GM18520 (cell line): ENCODE measurements at regions not wholly inside any gene's neighbourhood (a gene's known extent, or its start where the extent isn't known, plus 50 kb on each side); places are given as distances from the start of the nearest gene placed in this dataset.
"Not testable (repeated sequence)": the region's sequence is repeated elsewhere in the genome, so short reads cannot be mapped to it uniquely, and the experiment has no call there.

Experiments
- ATAC-seq: cut with Tn5 transposase; IDR thresholded peaks from one replicate; pipeline ENCODE4 v1.9.1; 2021; ENCODE audit not compliant: unreplicated experiment

DNA sequence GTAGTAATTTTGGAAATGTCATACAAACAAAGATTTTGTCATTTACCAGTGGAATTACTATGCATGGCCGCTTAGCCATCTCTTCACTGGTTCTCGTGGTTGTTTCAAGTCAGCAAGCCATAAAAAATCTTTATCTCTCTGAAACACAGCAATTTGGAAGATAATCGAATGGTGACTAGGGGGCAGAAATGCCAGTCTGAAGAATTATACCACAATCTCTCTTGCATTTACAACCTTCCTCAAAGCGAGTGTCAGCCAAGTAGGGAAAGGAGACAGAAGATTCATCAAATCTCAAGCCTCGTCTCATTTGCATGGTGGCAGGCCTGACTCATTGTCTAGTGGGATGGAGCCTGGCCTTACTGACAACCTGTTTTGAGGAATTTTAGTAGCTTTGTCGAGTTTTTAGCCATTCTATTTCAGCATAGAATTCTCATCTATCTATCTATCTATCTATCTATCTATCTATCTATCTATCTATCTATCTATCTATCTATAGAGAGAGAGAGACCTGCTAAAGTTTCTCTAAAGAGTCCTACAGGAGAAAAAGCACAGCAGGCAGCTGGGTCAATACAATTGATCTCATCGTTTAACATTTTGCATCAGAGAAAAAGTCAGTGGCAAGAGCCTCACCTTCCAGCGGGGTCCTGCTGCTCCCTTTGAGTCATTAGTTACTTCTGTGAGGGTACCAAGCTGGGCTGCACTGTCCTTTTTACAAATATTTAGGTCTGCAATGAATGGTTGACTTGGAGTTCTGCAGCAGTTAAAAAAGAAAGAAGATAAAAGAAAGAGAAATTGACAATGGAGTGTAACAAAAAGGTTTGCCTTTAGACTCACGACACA lies 572.8 kb downstream of the TFAP2A start:
- ATAC-seq, result no peak

DNA sequence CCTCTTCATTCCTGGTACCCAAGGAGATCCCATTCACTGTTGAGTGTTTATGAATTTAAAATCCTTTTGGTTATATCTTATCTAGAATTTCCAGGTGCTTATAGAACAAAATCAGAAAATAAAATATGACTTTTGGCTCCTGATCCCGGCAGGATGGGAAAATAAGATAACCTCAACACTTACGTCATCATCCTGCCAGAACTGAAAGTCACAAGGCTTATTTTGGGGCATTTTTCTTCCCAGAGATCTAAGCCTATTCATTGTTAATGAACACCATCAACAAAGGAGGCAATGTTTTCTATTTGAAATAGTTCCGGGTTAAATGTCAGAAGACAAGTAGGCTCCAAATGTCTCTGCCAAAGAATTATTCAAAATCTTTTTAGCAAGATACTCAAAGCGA lies 580.6 kb downstream of the TFAP2A start:
- no peak for ATAC-seq

DNA sequence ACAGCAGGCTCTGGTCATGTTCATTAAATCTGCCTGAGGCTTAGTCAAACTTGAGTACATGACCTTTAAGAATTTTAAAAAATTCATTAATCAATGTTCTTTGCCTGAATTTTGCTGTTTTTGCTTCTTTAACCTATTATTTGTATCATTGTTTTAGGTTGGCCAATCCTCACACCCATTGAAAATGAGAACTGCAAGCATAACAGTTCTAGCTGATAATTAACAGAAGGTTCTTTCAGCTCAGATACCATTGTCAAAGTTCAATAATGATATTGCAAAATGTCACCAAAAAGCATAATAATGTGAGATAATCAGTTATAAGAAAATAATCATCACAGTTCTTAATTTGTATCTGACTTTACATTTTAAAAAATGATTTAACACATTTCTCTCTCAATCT lies 583.1 kb downstream of the TFAP2A start:
- no peak for ATAC-seq

DNA sequence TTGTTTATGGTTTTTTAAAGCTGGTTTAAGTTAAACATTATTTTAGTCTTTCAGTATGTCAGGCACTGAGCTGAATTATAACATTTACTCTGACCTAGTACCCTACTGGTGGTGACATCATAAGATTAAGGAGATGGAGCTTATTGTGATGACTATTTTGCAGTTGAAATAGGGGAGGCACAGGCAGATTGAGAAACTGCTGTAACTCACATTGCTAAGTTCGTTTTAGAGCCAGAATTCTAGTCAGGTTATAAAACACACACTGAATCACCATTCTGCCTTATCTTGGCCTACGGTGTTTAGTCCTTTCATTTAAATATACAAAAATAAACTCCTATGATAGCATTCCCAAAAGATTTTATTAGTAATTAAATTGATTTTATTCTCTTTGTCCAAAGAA lies 584.1 kb downstream of the TFAP2A start:
- ATAC-seq, result no peak

DNA sequence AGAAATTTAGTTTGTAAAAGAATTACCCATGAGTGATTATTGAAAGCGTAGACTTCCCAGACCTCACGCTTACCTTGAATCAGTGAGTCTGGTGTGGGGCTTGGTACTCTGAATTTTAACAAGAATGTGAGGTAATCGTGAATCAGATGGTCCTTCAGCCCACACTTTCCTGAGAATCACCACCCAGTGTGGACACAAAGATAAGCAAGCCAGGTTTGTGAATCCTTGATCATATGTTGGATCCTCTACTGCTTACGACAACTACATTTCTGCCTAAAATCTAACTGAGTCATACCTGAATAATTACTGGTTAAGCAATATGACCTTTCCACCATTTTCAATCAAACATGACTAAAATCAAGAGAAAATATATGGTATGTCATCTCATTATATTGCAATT lies 589.3 kb downstream of the TFAP2A start:
- no peak for ATAC-seq

DNA sequence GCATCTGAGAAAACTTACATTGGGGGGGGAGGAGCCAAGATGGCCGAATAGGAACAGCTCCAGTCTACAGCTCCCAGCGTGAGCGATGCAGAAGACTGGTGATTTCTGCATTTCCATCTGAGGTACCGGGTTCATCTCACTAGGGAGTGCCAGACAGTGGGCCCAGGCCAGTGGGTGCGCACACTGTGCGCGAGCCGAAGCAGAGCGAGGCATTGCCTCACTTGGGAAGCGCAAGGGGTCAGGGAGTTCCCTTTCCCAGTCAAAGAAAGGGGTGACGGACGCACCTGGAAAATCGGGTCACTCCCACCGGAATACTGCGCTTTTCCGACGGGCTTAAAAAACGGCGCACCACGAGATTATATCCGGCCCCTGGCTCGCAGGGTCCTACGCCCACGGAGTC lies 604.1 kb downstream of the TFAP2A start:
- ATAC-seq, result not testable (repeated sequence)

DNA sequence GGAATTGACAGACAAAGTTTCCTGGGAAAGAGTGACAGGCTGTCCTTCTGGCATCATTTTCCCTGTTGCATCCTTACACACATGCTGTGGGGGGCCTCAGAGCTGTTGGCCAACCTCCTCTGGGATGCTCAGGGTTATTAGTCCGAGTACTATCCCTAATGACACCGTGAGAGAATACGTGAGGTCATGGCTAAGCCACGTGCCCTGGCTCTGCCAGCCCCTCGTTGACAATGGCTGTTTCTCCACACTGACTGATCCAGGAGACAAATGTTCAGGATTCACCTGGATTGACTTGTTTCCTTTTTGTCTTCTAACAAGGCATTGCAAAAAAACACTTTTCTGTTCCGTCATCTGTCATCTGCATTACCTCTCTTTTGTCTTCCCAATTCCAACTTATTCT lies 604.6 kb downstream of the TFAP2A start:
- no peak for ATAC-seq

DNA sequence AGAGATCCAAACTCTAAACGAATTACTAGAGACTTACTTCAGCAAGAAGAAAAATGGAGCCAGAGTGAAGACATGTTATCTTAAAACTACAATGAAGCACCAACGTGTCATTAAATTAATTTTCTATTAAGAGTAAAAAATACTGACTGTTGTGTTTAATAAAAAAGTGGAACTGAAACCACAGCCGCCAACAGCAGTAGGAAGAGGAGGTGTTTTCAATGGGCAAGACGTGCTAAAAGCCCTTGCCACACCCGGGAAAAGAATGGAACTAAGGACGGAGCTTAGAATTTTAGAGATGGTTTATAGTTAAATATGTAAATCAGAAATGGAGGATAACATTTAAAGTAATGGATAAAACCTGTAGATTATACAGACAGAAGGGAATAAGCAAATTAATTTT lies 608.7 kb downstream of the TFAP2A start:
- no peak for ATAC-seq

DNA sequence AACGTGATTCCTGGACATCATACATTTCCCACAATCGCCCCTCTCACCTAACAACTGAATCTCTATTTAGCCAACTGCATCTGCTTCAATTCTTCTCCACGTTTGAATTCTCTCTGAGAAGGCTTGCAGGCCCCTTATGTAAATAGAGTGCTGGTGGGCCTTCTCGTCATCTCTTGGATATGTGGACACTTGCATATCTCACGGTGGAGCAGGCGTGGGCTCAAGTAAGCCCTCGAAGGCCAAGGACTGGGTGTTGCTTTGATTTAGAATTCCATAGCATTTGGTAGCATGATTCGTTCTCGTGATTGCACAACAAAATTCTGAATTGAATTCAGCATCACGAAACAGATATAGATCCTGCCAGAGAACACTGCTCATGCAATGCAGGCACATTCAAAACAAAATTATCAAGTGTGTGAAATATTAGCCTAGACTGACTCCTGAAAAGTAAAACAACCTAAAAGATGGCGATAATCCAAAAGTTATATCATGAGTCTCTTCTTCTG lies 613.6 kb downstream of the TFAP2A start:
- ATAC-seq, result no peak

DNA sequence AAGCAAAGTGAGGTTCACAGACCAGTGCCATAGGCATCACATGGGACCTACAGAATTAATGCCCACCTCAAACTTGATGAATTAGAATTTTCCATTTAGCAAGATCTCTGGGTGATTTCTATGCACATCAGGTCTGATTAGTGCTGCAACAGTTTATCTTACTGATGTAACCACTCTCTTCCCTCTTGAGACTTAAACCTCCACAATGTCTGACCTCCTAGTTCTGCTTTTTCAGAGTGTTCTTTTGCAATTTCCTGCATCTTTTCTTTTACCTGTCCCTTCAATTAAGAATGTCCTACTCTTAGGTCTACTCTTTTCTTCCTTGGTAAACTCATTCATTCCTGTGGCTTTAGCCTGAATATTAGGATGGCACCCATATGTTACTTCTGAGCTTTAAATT lies 615.3 kb downstream of the TFAP2A start:
- ATAC-seq, result no peak

DNA sequence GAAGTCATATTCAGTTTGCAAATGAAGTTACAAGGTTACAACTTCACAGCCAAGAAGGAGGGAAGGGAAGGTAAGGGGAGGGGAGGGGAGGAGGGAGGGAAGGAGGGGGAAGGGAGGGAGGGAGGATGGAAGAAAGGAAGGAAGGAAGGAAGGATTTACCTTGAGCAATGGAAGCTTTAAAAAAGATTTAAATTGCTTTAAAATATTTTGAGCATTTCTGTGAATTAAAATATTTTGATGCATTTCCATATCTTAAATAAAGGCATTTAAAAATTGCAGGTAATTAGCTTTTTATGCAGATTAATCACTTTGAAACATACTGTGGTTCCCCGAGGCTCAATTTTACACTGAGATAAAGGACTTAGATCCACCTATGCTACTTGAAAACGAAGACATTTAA lies 618.0 kb downstream of the TFAP2A start:
- no peak for ATAC-seq

DNA sequence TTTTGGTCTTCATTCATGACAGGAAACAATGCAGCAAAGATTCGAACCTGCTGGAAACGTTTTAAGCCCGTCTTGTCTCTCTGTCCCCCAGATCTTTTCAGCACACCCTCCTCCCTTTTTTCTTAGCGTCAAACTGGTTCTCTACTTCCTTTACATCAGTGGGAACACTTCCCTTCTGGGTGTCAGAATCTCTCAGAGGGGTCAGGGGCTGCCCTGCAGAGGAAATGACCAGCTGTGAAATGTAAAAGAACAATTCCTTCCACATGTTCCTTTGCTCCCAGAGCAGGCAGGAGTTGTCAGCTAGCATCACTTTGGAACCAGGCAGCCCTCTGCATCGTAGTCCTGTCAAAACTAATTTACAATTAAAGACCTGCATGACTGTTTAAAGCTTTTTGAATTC lies 619.0 kb downstream of the TFAP2A start:
- ATAC-seq, result no peak

DNA sequence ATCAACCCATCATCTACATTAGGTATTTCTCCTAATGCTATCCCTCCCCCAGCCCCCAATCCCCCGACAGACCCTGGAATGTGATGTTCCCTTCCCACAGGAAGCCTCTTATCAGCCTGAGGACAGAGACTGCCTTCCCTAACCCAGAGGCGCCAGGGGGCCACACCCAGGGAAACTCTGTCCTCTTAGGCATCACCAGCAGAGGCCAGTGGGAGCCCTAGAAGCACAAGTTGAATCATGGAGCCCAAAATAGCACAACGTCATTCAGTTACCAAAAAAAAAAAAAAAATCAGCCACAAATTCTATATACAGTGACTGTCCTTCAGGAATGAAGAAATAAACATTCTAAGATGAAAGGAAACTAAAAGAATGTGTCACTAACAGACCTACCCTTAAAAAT lies 625.7 kb downstream of the TFAP2A start:
- ATAC-seq, result no peak

DNA sequence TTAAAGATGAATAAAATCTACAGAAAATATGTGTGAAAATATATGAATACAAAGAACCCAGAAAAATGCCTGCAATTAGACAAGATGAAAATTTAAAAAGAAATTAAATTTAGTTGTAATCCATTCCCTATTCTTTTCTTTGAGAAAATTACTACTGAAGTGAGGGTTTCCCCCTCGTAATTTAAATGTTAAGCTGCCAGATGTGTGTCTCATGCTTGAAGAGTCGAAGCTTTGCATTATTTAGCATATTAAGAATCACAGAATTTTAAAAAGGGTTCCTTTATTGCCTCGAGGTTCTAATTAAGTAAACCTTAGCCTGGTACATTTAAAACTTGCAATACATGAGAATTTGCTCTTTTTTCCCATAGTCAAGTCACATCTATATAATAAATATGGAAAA lies 630.1 kb downstream of the TFAP2A start:
- no peak for ATAC-seq

DNA sequence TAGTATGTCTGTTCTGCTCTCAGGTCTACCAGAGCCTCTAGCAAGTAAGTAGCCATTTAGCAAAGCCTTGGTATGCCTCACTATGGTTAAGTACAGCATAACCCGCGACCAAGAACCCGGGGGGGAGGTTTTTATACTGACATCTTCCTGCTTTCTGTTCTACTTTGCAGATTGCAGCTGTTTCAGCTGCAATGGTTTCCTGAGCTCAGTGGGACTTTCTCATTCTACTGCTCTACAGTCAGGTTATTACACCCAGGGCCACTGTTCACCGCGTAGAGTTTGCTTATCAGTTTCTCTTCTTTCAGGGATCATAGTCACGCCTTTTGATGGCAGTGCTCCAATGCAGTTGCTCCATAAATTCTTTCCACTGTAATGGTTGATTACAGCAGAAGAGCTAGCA lies 631.3 kb downstream of the TFAP2A start:
- no peak for ATAC-seq

DNA sequence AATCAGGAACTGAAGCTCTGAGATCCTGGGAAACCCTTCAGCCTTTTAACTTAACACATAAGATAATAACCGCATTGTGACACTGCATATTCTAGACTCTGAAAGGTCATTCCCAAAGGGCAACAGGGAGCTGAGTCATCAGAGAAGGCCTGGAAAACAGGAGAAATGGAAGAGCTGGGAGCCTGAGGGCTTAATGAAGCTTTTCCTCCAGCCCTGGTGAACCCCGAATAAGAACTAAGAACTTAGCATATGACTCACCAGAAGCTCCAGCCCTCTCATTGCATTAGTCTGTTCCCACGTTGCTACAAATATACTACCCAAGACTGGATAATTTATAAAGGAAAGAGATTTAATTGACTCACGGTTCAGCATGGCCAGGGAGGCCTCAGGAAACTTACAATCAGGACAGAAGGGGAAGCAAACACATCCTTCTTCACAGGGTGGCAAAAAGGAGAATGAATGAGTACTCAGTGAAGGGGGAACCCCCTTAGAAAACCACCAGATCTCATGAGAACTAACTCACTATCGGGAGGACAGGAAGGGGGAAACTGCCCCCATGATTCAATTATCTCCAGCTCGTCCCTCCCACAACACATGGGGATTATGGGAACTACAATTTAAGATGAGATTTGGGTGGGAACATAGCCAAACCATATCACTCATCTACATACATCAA lies 648.5 kb downstream of the TFAP2A start:
- ATAC-seq, result no peak

DNA sequence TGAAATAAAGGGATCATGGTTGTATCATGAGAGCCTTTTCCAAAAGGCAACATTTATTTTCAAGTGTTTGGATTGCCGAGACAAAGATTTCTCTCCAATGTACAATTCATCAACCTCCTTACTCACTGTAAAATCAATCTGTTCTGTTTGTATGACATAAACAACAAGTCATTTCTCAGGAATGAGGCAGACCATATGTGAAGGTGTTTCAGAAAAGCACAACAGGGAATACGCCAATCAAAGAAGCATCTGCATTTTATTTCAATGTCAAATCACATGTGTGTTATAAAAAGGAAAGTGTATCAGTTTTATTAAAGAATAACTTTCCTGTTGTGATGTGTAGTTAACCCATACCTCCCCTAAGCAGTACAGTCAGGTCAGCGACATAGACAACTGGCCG lies 653.7 kb downstream of the TFAP2A start:
- ATAC-seq, result no peak

DNA sequence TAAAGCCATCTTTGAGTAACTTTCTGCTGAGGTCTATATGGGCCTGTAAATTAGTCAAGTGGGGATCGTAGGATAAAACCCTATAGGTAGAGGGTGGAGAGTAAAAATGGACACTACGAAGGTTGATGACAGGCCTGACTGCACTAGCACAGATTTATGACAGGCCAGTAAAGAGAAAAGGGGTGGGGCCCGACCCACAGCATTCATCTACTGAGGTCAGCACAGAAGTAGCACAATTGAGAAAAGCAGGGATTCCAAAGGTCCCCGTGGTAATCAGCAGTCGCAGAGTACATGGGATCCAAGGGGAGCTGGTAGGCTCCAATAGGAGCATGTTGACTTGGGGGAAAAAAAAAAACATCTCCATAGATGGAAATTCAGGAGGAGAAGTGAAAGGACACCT lies 660.4 kb downstream of the TFAP2A start:
- no peak for ATAC-seq

DNA sequence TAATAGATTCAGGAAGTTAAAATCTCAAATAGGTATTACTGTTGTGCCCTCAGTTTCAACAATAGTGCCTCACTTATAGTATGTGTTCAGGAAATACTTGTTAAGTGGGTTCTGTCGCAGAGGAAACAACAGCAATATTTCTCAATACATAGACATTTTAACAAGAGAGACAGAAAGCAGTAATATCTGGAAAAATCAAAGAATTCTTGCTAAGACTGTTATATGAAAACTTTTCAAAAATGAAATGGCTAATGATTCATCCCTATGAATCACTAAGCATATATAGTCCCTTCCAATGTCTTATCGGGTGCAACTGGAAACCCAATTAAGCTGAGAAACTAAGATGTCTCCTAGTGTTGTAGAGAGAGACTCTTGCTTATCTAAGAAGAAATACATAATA lies 668.9 kb downstream of the TFAP2A start:
- no peak for ATAC-seq

DNA sequence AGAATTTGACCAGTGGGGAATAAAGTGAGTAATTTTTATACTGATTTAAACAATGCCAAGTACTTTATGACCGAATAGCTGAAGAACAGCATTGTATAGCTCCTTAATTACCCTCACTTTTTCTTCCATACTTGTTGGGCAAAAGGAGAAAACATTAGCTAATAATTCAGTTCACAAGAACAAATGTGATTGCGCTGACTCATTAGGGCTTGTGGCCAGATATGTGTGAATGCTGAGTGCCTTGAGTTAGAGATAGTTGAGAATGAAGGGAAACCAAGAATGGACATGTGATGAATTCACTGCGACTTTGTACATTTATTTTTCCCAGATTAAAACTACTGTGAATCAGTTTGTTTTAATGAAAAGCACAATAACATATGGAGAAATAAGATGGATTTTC lies 669.4 kb downstream of the TFAP2A start:
- no peak for ATAC-seq

DNA sequence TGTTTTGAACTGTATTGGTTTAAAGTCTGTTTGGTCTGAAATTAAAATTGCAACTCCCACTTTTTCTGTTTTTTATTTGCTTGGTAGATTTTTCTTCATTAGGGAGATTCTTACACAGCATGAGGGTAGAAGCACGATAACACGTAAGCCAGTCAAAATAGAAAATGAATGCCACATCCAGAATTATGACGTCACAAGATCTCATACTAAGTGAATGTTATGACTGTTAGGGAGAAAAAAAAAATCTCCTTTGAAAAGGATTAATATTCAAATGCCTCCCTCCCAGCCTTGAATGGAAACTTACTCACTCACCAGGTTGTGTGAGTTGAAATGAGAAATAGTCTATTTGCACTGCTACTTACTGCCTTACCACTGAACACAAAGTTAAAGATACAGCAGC lies 670.8 kb downstream of the TFAP2A start:
- no peak for ATAC-seq

DNA sequence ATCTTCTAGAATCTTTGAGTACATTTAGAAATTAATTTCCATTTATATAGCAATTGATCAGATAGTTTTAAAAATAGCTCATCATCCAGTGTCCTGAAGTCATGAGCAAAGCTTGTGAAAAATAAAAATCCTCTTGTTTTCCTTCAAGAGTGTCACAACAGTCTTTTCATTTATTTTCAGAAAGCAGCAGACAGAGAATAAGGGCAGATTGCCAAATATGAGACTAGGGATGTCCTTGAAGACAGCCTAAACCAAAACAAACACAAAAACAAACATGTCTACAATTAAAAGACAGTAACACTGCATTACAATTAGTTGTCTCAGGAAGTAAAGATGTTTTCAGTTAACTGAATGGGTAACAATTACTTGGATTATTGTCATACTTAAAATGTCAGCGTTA lies 682.8 kb downstream of the TFAP2A start:
- ATAC-seq, result no peak

DNA sequence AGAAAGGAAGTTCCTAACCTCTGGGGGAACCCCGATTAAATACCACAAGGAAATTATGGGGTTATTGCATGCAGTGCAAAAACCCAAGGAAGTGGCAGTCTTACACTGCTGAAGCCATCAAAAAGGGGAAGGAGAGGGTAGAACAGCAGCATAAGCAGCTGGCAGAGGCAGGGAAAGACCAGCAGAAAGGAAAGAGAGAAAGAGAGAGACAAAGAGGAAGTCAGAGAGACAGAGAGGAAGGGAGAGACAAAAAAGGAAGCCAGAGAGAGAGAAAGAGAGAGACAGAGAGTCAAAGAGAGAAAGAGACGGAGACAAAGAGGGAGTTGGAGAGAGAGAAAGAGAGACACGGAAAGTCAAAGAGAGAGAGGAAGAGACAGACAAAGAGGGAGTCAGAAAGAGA lies 689.1 kb downstream of the TFAP2A start:
- ATAC-seq, result not testable (repeated sequence)
